ENCODE measurements at regions not wholly inside any gene's neighbourhood (a gene's known extent, or its start where the extent isn't known, plus 50 kb on each side); places are given as distances from the start of the nearest gene placed in this dataset.

DNA sequence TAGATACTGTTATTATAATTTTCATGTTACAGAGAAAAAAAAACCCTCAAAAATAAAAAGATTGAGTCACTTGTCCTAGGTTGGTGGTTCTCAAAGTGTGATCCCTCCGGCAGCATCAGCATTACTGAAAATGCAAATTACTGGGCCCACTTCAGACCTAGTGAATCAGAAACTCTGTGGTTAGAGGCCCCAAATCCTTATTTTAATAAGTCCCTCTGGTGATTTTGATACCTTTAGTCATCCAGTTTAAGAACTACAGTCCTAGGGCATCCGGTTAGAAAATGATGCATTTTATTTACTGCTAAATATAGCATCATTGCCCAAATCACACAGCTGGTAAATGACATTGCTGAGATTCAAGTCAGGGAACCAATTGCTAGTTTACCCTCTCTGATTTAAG is 203.7 kb upstream of the RUNX1 start:
- H3K4me1 Mint-ChIP-seq (ENCODE audit: low read depth) = peaks cover 9% of the 10 kb centered on the region
- no peaks in the 10 kb centered on the region for H3K36me3 Mint-ChIP-seq (ENCODE audit: low read depth)
- peaks cover 8% of the 10 kb centered on the region for H3K9me3 Mint-ChIP-seq
- DNase-seq (peak; percentile 53), ATAC-seq (peak; percentile 88)
- POLR2A ChIA-PET = interaction anchor here (0.7 kb wide), 1 partner anchor 14 kb away, joined by 3 read pairs; no protein-coding TSS in a partner anchor
- intact Hi-C loops (cut with micrococcal nuclease) = no loop called here
- peaks cover 5% of the 10 kb centered on the region for H3K27me3 Mint-ChIP-seq
- H3K4me3 Mint-ChIP-seq = no peak overlapping the region
- H3K27ac Mint-ChIP-seq = no peak overlapping the region
- TF ChIP-seq, protein P1, sequence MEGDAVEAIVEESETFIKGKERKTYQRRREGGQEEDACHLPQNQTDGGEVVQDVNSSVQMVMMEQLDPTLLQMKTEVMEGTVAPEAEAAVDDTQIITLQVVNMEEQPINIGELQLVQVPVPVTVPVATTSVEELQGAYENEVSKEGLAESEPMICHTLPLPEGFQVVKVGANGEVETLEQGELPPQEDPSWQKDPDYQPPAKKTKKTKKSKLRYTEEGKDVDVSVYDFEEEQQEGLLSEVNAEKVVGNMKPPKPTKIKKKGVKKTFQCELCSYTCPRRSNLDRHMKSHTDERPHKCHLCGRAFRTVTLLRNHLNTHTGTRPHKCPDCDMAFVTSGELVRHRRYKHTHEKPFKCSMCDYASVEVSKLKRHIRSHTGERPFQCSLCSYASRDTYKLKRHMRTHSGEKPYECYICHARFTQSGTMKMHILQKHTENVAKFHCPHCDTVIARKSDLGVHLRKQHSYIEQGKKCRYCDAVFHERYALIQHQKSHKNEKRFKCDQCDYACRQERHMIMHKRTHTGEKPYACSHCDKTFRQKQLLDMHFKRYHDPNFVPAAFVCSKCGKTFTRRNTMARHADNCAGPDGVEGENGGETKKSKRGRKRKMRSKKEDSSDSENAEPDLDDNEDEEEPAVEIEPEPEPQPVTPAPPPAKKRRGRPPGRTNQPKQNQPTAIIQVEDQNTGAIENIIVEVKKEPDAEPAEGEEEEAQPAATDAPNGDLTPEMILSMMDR (IDR thresholded peaks at IDR 0.05) = no peak
- CTCF ChIA-PET = no interaction called here

DNA sequence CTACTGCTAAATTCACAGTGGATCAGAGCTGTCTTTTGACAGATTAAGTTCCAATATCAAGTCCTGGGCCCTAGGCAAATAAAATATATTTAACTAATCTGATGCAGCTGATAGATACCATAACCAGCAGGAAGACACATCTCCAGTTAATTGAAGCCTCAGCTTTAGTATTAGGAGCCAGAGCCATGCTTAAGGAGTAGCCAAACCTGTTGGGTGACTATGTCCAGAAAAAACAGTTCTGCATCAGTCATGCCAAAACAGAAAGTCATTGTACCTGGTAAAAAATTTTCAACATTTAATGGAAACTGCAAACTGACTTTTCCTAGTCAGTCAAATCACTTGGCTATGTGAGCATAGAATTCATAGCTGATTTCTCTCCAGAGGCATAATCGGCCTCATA is 200.5 kb upstream of the RUNX1 start:
- ChIA-PET POLR2A (no interaction called here), CTCF (no interaction called here)
- H3K4me1 Mint-ChIP-seq (ENCODE audit: low read depth) = peaks cover 3% of the 10 kb centered on the region
- H3K27ac Mint-ChIP-seq = no peak overlapping the region
- H3K36me3 Mint-ChIP-seq (ENCODE audit: low read depth) = no peaks in the 10 kb centered on the region
- TF ChIP-seq, protein P1 (IDR thresholded peaks at IDR 0.05) = no peak
- DNase-seq (no peak), ATAC-seq (no peak)
- intact Hi-C loops (cut with micrococcal nuclease) = no loop called here
- peaks cover 2% of the 10 kb centered on the region for H3K27me3 Mint-ChIP-seq
- peaks cover 8% of the 10 kb centered on the region for H3K9me3 Mint-ChIP-seq
- H3K4me3 Mint-ChIP-seq = no peak overlapping the region

DNA sequence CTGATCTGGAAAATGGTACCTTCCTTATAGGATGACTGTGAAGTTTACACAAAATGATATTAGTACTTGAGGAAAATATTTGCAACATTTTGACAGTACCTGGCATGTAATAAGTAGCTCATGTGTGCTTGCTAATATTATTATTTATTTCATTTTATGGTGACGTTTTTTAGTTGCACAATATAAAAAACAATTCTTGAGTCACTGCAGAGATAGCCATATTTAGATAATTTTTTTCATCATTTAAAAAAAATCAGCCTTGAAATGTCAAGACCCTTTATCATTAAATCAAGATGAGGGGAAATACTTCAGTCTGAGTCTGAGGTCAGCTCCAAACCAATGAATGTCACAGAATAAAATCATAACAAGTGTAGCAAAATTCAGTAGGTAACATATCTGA is 196.8 kb upstream of the RUNX1 start:
- intact Hi-C loops (cut with micrococcal nuclease) = no loop called here
- H3K27me3 Mint-ChIP-seq = no peaks in the 10 kb centered on the region
- H3K27ac Mint-ChIP-seq = no peak overlapping the region
- no peak for DNase-seq
- H3K4me3 Mint-ChIP-seq = no peak overlapping the region
- TF ChIP-seq, protein P1 (IDR thresholded peaks at IDR 0.05) = no peak
- no peak for ATAC-seq
- H3K9me3 Mint-ChIP-seq = peaks cover 8% of the 10 kb centered on the region
- no peaks in the 10 kb centered on the region for H3K4me1 Mint-ChIP-seq (ENCODE audit: low read depth)
- CTCF ChIA-PET = interaction anchor here (1.1 kb wide), 1 partner anchor 41 kb away, joined by 3 read pairs; no protein-coding TSS in a partner anchor
- POLR2A ChIA-PET = no interaction called here
- H3K36me3 Mint-ChIP-seq (ENCODE audit: low read depth) = no peaks in the 10 kb centered on the region

DNA sequence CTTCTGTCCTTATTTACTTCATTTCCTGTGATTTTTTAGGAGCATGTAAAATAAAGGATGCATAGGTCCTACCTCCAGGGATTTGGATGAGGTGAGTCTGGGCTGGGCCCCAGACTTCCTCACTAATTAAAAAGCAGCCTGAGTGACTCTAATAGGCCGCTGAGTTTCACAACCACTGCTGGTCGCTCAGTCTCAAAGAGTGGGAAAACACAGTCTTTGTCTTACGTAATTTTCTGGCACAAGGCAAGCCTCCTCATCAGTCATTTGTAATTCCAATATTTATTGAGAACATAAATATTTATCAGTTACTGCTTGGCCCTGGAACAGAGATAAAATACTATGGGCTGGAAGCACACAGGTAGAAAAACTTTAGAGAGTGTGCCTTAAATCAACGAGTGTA is 195.4 kb upstream of the RUNX1 start:
- ChIA-PET CTCF (no interaction called here), POLR2A (no interaction called here)
- no peaks in the 10 kb centered on the region for H3K27me3 Mint-ChIP-seq
- H3K4me1 Mint-ChIP-seq (ENCODE audit: low read depth) = no peaks in the 10 kb centered on the region
- intact Hi-C loops (cut with micrococcal nuclease) = no loop called here
- DNase-seq = no peak
- no peak overlapping the region for H3K27ac Mint-ChIP-seq
- ATAC-seq = no peak
- H3K9me3 Mint-ChIP-seq = no peaks in the 10 kb centered on the region
- no peak overlapping the region for H3K4me3 Mint-ChIP-seq
- H3K36me3 Mint-ChIP-seq (ENCODE audit: low read depth) = no peaks in the 10 kb centered on the region
- TF ChIP-seq, protein P1 (IDR thresholded peaks at IDR 0.05) = no peak

DNA sequence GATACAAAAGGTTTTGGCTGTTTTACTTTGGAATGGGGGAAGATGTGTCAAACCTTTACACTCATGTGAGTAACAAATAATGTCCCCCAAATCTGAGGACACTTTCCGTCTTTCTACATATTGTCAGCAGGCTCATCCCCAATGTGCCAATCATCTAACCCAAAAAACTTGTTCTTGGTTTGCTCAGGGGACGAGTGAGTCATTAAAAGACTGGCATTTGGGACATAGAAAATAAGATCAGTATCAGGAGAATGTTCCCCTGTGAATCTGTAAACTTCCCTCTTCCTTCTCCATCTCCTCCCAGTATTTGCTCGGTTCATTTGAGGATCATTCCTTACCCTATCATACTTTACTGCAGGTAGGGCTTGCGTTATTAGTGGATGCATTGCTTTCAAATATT is 194.1 kb upstream of the RUNX1 start:
- Mint-ChIP-seq H3K36me3 (ENCODE audit: low read depth) (no peaks in the 10 kb centered on the region), H3K9me3 (no peaks in the 10 kb centered on the region), H3K4me3 (no peak overlapping the region), H3K4me1 (ENCODE audit: low read depth) (peaks cover 2% of the 10 kb centered on the region), H3K27me3 (no peaks in the 10 kb centered on the region), H3K27ac (no peak overlapping the region)
- ATAC-seq = no peak
- no peak for DNase-seq
- intact Hi-C loops (cut with micrococcal nuclease) = no loop called here
- ChIA-PET CTCF (interaction anchor here (0.7 kb wide), 1 partner anchor 10 kb away, joined by 3 read pairs; no protein-coding TSS in a partner anchor), POLR2A (no interaction called here)
- TF ChIP-seq, protein P1 (IDR thresholded peaks at IDR 0.05) = no peak

Data from activated CD8-positive, alpha-beta T cell treated with anti-CD3 and anti-CD28 coated beads for 36 hours (primary cell).